ENCODE measurements at regions not wholly inside any gene's neighbourhood (a gene's known extent, or its start where the extent isn't known, plus 50 kb on each side); places are given as distances from the start of the nearest gene placed in this dataset.
"Not testable (repeated sequence)": the region's sequence is repeated elsewhere in the genome, so short reads cannot be mapped to it uniquely, and the experiment has no call there.

DNA sequence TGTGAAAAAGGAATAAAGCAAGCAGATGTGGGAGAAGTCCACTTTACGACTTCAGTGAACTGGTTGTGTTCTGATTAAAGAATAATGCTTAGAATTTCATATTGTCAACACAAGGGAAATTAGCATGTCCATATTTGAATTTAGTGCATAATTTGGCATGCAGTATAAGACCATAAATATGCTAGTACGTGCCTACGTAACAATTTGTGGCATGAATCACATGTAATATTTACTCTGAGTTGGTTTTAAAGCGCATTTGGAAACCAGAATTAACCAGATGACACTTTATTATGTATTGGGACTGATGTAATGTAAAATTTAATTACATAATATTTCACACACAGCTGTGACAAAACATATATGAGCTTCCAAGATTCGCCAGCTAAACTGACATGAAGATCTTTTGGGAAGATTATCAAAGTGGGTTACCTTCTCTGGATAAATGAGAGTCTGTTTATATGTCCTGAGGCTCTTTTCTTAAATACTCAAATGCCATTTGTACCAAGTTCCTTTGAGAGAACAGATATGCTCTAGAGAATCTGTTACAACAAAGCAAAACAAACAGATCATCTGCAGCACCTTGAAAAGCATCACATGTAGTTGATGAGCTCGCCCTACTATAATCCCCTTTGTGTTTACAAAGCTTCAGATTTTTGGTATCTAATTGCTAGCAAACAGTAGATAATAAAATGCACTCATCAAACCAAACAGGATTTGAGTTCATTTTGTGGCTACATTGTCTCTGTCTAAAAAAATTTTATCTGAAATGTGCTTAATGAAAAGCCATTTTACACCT is 1468.6 kb downstream of the CDH11 start:
- DNase-seq = no peak

DNA sequence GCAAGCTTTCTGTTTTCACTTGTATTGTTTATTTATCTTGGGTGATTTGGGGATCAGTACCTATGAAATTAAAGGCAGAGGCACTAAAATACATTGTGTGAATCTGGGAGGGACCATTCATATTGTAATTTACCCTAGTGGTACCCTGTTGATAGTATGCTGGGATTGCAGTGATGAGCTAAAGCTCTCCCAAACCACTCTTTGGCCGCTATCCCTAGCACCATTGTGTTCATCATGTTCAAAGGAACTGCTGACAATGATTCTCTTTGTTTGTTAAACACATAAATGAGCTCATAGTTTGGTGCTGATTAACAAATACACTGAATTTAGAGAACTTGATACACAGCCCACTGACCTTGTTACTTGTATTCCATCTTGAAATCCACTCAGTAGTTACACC is 1469.8 kb downstream of the CDH11 start:
- peak in 1 of 51 donors; percentile 8 for DNase-seq

DNA sequence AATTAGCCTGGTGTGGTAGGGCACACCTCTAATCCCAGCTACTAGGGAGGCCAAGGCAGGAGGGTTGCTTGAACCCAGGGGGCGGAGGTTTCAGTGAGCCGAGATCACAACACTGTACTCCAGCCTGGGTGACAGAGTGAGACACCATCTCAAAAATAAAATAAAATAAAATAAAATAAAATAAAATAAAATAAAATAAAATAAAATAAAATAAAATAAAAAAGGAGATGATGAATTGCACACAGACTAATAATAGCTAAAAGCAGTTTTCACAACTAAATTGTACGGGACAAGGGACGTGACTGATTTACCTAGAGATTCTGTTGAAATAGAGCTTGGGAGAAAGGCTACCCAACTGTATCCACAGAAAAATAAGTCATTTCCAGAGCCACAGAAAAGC is 1471.3 kb downstream of the CDH11 start:
- DNase-seq = no peak

DNA sequence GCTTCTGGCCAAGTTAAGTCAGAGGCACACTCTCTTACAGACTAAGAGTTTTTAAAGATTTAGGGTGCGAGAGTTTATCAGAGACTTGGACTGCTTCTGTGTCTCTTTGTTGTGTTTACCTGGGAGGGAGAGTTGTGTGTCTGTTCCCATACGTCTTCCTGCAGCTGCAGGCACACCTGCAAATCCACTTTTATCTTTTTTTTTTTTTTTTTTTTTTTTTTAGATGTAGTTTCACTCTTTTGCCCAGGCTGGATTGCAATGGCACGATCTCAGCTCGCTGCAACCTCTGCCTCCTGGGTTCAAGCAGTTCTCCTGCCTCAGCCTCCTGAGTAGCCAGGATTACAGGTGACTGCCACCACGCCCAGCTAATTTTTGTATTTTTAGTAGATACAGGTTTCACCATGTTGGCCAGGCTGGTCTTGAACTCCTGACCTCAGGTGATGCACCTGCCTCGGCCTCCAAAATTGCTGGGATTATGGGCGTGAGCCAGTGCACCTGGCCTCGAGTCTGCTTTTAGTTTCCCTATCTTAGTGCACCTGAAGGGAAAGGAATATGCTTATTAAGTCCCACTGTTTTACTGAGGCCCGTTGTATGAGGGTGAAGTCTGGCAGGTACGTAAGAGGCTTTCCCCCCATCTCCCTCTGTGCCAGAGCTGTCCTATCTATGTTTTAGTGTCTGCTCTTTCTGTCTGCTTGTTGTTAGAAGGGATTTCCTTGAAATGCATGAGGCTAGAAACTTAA is 1488.0 kb downstream of the CDH11 start:
- not testable (repeated sequence) for DNase-seq

DNA sequence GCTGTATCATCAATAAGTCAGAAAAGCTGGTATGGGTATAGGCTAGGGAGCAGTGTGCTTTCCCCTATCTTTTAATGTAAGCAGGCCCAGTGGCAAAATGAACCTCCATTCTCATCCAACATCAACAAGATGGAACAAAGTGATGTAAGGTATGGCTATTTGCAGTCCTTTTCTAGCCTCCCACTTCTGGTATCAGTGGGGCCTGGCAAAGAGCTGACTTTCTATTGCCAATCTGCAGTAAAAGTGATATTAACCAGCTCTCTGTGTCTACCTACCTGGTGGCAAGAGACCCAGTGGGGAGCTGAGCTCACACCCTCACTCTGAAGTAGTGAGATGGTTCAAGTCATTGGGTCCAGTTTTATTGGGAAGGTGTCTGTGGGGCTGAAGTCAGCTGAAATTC is 1492.6 kb downstream of the CDH11 start:
- no peak for DNase-seq

DNA sequence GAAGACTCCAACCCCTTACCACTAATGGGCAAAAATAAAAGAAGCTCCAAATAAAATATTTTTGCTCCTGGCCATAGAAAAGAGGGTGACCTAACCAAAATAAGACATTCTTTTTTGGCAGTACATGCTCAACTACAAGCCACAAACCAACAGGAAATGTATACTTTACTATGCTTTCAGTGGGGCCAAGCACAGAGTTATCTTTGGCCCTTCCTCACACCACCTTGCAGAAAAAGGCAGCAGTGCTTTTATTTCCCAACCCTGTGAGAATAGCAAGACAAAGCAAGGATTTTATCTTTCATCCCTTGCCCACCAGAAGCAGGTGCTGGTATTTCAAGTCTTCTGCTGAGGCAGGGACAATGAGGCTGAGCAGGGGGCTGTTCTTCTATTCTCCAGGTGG is 1493.1 kb downstream of the CDH11 start:
- DNase-seq = no peak

DNA sequence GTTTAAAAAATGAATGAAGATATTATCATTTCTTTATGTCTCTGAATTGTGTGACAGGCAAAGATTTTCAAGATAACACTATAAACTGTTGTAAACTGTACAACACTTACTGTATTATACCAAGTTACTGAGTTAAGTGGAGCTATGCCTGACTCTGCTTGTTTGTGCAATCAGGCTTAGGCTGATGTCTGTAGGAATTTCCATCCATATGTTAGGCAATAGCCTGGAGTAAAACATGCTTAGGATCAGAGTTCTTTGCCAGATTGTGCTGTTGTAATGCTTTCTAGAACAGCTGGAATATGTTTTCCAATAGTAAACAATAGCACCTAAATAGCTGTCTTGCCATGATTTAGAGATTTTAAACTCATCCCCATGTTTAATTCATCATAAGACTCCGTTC is 1496.7 kb downstream of the CDH11 start:
- no peak for DNase-seq

DNA sequence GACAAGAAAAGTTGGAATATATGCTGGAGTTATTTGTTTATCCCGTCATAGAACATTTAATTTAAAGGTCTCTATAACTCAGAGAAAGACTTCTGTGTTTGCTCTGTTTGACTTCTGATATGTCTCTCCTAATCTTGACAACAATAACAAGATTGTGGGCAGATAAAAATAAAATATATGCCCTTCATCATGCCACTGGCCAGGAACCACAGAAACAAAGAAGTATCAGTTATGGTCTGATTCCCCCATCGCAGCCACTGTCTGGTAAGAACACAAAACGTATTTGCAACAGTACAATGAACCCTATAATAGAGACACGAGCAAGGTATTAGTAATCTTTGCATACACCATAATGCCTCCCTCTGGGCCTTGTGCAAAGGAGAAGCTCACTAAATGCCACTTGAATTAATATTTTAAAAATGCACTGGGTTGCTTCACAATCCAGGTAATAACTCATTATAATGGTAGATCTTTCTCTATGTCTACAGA is 1498.3 kb downstream of the CDH11 start:
- DNase-seq = no peak

DNA sequence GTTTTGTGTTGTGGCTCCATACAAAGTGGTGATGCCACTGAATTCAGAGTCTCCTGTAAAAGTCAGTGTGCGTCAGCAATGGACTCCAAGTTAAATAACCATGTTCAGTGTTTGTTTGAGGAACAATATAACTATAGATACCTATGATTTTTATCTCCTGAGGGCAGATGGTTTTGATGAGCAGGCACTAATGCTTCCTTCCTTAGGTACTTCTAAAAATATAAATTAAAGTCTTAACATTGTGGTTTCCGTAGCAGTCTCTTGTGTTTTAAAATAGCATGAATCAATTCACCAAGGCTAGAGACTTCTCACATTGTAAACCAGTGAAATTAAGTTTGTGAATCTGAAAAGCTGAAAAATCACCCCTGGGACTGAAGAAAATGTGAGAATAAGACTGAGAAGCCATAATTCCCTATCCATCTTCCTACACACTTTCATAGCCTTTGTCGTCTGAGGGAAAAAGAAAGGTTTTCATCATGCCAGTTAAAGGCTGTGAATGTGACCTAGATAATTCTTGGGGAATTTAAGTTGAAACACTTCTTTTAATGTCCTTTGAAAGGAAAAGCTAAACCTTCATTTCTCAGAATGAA is 1502.9 kb downstream of the CDH11 start:
- DNase-seq = no peak

DNA sequence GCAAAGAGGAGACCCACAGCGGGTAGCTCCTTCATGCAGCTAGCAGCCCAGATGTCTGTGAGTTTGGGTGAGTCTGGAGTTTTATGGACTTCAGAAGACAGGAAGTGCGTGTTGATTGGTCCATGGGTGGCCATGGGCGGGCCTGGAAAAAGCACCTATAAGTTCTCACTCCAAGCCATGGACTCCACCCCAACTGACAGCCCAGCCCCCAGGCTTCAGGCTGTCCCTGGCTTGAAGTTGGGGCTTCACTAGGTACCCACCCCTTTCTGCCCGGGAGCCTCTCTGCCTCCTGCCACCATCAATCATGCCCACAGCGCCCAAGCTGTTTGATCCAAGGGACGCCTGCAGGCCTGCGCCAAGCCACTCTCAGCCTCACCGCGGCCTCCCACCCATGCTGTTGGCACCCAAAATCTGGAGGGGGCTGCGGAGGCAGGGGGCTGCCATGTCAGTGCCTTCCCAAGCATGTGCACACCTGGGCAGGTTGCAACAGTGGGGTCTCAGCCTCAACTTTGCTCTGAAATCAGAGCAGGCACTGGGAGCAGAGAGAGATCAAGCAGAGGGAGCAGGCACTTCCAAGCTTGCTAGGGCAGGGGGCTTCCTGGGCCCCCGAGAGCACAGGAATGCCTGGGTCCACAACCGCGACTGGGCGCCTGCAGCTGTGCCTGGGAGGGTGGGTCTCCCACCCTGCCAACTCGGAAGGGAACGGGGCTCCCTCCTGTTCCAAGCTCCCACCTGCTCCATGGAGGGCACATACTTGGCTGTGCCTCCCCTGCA is 1503.7 kb downstream of the CDH11 start:
- no peak for DNase-seq

DNA sequence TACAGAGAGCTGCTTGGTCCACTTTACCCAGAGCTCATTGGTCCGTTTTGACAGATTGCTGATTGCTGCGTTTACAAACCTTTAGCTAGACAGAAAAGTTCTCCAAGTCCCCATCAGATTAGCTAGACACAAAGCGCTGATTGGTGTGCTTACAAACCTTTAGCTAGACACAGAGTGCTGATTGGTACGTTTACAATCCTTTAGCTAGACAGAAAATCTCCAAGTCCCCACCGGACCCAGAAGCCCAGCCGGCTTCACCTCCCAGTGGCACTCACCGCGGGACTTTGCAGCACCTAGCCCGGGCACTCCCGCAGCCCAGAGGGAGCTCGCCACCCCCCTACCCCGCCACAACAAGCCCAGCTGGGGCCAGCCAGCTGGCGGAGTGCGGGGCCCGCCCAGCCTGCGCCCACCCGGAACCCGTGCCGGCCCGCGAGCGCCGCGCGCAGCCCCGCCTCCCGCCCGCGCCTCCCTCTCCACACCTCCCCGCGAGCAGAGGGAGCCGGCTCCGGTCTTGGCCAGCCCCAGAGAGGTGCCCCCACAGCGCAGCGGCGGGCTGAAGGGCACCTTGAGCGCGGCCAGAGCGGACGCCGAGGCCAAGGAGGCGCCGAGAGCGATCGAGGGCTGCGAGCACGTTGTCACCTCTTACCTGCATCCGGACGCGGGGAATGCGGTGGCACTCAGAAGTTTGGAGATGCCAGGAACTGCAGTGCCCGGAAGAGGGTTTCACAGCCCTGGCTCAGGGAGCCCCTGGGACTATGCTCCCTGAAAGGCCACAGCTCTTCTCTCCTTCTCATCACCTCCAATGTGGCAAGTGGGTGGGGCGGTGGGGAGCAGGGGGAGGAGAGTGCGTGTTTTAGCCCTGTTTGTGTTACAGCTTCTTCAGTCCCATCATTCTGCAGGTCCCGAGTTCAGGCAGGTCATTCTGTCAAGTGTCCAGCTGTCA is 1504.5 kb downstream of the CDH11 start:
- DNase-seq = no peak

DNA sequence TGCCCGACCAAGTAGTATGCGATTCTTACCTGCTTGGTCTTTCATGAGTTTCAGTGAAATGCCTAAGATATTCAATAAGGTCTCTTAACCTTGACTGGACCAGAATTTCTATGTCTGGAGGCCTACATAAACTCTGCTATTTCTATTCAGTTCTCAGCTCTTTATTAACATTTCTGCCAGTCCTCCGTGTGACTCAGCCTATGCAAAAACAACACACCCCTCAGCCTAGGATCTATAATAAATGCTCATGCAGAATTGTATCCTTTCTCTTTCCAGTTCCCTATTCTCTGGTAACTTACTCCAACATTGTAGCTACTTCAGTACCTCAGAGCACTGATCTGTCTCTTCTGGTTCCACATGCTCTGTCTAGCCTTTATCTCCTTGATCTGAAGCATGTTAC is 1507.4 kb downstream of the CDH11 start:
- DNase-seq = no peak

DNA sequence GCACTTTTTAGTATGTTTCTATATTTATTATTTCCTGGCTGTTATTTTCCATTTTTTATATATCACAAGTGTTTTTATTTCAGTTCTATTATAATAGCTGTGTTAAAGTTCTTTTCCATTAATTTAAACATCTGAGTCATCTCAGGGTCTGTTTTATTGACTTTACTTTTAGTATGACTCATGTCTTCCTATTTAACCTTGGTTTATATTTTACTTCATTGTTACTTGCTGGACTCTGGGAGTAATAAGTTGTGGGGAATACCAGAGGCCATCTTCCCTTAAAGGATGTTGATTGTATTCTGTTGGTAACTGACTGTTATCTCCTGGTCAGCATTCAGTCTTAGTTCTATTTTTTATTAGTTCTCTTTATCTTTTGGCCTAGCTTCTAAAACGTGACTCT is 1508.2 kb downstream of the CDH11 start:
- DNase-seq = no peak

DNA sequence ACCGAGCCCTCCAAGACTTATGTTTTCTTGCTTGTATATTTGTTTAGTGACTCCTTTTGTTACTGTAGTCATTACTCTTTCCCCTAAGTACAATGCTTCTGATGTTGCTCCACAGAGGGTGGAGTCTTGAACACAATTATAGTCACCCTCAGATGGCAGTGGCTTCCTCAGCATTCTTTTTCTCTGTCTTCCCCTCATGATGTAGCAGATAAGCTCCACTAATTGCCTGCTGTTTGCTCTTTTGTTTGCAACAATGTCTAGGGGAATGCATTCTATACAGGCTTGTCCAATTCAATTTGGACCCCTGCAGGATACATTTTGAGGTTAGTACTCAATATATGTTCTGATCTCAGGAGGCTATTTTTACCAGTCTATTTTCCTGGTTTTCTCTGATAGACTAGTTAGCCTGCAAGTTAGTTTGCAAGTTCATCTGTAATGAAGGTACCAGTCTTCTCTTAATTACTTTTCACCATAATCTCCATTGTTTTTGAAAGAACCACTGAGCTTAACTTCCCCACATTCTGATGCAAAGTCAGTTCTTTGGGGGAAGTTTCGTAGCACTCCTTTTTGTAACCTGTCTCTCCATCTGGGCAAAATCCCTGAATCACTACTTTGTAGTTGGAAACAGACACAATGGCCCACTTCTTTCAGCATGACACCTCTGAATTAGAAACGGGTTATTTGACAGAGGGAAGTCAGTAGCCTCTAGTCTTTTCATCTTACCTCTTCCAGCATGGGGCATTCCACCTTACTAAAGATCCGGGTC is 1509.2 kb downstream of the CDH11 start:
- no peak for DNase-seq

DNA sequence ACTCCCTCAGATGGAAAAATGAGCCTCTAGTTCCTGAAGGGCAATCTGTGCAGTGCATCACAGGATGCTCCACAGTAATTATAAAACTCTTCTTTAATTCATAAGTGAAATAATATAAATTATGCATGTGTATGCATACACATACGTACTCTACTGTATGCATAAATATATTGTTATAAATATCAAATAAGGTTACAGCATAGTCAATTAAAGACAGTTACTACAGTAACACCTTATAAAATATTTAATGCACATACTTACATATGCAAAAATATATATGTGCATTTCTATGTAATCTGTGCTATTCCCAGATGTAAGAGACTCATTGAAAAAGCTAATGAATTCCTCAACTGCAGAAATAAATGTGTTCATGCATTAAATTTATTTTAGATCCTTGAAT is 1515.1 kb downstream of the CDH11 start:
- DNase-seq = no peak

DNA sequence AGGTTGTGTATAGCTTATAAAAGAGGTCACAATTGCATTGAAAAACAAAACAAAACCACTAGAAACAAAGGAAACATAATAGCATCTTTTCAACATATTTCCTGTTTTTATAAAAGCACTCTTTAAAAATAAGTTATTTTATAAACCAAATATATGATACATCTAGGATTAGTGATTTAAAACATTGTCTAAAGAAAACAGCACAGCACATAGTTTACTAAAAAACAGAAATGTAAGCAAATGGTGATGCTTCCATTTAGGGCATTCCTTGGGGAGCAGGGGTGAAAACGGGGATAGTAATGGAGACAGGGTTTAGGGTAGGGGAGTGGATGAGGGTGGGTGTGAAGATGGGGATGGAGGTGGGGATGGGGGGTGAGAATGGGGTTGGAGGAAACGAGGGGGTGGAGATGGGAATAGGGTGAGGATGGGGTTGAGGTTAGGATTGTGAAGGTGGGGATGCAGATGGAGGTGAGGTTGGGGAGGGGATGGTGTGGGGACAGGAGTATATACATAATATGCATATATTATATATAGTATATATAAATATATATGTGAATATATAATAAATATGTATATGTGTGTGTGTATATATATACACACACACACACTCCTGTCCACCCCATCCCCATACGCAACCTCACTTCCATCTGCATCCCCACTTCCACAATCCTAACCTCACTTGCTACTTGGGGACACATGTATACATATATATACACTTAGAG is 1519.5 kb downstream of the CDH11 start:
- no peak for DNase-seq

DNA sequence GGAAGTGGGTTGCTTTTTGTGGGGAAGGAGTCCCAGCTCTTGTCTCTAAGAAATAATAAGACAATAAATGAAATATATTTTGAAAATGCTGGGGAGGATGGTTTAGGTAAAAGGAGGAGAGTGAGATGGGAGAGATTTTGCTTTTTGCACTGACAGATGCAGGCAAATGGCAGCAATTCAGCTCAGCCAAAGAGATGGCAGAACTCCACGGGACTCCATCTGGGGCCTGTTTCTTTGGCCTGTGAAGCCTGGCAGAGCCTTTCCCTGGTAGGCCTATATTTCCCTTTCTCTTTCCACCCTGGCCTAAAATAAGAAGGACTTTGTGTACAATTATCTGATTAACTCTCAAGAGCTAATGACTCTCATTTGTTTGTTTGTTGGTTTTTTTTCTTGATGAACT is 1525.1 kb downstream of the CDH11 start:
- peak in 2 of 51 donors; percentile 2 to 26 for DNase-seq

DNA sequence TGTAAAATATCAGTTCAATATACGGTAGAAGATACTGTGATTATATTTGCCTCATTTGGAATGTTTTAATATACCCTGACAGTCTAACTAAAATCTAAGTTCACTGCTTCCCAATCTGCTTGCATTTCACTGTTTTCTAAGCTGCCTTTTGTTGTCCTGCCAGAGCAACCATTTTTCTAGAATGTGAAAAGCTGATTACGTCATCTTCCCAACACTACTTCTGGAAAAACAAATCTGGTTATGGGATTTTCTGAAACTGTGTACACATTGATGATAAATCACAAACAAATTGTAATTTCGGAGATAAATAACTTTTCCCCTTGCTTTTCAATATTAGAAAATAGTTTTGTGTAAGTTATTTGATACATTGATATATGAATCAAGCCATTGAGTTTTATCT is 1529.0 kb downstream of the CDH11 start:
- DNase-seq = no peak

DNA sequence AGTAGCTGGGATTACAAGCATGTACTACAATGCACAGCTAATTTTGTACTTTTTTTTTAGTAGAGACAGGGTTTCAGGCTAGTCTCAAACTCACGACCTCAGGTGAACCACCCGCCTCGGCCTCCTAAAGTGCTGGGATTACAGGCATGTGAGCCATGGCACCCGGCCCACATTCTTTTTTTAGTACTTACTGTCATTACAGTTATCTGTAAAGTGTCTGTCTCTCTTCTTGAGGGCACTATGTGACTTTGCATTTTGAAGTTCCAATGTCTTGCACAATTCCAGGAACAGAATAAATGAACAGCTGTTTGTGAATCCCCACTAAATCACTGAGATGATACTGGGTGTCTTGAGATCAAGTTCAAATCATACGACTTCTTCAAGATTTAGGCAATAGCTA is 1540.3 kb downstream of the CDH11 start:
- no peak for DNase-seq

Data from hypothalamus (tissue), 51 donors.